Lung (tissue), 11 donors: ENCODE measurements at regions not wholly inside any gene's neighbourhood (a gene's known extent, or its start where the extent isn't known, plus 50 kb on each side); places are given as distances from the start of the nearest gene placed in this dataset.

Experiments used
- ATAC-seq: fragments of 200-7000 bp; cut with Tn5 transposase; one replicate; pipeline ENCODE4 v1.9.1; 2020; ENCODE audit warnings: moderate number of reproducible peaks; ENCODE audit not compliant: insufficient read depth, low FRiP score
- DNase-seq, 3 donors: peaks; one replicate each; pipeline ENCODE4 v3.0.0-alpha.2; 2013 to 2017
- H3K27ac ChIP-seq, 2 donors: one replicate each; pipeline ENCODE4 v1.5.1; 2013; ENCODE audit warnings: mild to moderate bottlenecking in 2 of 2, moderate library complexity in 2 of 2, control low read depth in 1 of 2, inconsistent platforms in 1 of 2, low read depth in 1 of 2, low read length in 1 of 2
- H3K27me3 ChIP-seq, 3 donors: one replicate each; pipeline ENCODE4 v1.5.1; 2013; ENCODE audit warnings: low read length in 2 of 3; ENCODE audit not compliant: control insufficient read depth in 3 of 3, insufficient read depth in 3 of 3
- H3K36me3 ChIP-seq, 4 donors: one replicate each; pipeline ENCODE4 v1.5.1; 2013; ENCODE audit warnings: low read length in 4 of 4, mild to moderate bottlenecking in 1 of 4, moderate library complexity in 1 of 4; ENCODE audit not compliant: control insufficient read depth in 4 of 4, insufficient read depth in 4 of 4
- H3K4me1 ChIP-seq, 5 donors: one replicate each; pipeline ENCODE4 v1.5.1; 2013; ENCODE audit warnings: low read length in 5 of 5, mild to moderate bottlenecking in 2 of 5, moderate library complexity in 1 of 5; ENCODE audit not compliant: control insufficient read depth in 5 of 5, insufficient read depth in 5 of 5
- H3K4me3 ChIP-seq: one replicate; pipeline ENCODE4 v1.5.1; 2013; ENCODE audit warnings: mild to moderate bottlenecking, control low read depth, moderate library complexity
- H3K9ac ChIP-seq, 2 donors: one replicate each; pipeline ENCODE4 v1.5.1; 2013; ENCODE audit warnings: low read length in 2 of 2, control low read depth in 1 of 2; ENCODE audit not compliant: insufficient read depth in 1 of 2
- H3K9me3 ChIP-seq, 4 donors: one replicate each; pipeline ENCODE4 v1.5.1; 2013; ENCODE audit warnings: low read length in 3 of 4, mild to moderate bottlenecking in 1 of 4, moderate library complexity in 1 of 4; ENCODE audit not compliant: control insufficient read depth in 4 of 4, insufficient read depth in 3 of 4
- CTCF ChIP-seq: IDR thresholded peaks from 2 replicates; pipeline ENCODE4 v1.5.1; 2012; ENCODE audit warnings: mild to moderate bottlenecking; ENCODE audit errors: control extremely low read depth, extremely low read depth
- WGBS, 2 donors: extraction: QIAGEN DNeasy Blood & Tissue Kit; methylation state at CpG; one replicate each; pipeline ENCODE4 v1.1.7; 2013; 5-methylcytosine and 5-hydroxymethylcytosine counted together
- donor health status: control.
- donor health status: control.
- donor health status: Bipolar disorder and iron deficiency.
- donor health status: healthy.
- donor health status: DM: yes; HTN: yes; CAD: no.

- Histone ChIP-seq H3K9ac (no peak overlapping the region), H3K4me1 (peaks cover 0 to 13% (median 0%) of the 10 kb centered on the region in 5 donors), H3K27ac (no peak overlapping the region), H3K4me3 (no peak overlapping the region), H3K9me3 (no peaks in the 10 kb centered on the region), H3K36me3 (no peaks in the 10 kb centered on the region), H3K27me3 (no peaks in the 10 kb centered on the region)
- ATAC-seq = no peak
- DNase-seq = no peak
- TF ChIP-seq CTCF = no peak
- WGBS, 2 donors = 7 to 14% methylated on average over 4 of the region's 4 CpGs
Observed at GRCh38 chr4:173924561-173924960, 358.9 kb downstream of the FBXO8 start.

GRCh38 chr4:173919861-173920260 lies 363.6 kb downstream of the FBXO8 start:
- no peak for ATAC-seq
- Histone ChIP-seq H3K4me1 (peaks cover 0 to 12% (median 0%) of the 10 kb centered on the region in 5 donors), H3K27ac (no peak overlapping the region), H3K9me3 (no peaks in the 10 kb centered on the region), H3K27me3 (no peaks in the 10 kb centered on the region), H3K36me3 (no peaks in the 10 kb centered on the region), H3K9ac (no peak overlapping the region), H3K4me3 (no peak overlapping the region)
- 52 to 60% methylated on average over 1 of the region's 1 CpG for WGBS, 2 donors
- TF ChIP-seq CTCF = no peak
- no peak for DNase-seq

- DNase-seq (peak in 1 of 3 donors; percentile 13), ATAC-seq (no peak)
- WGBS, 2 donors = 44 to 63% methylated on average over 2 of the region's 2 CpGs
- Histone ChIP-seq H3K36me3 (no peaks in the 10 kb centered on the region), H3K27ac (no peak overlapping the region), H3K9ac (no peak overlapping the region), H3K27me3 (no peaks in the 10 kb centered on the region), H3K4me1 (peaks cover 0 to 6% (median 0%) of the 10 kb centered on the region in 5 donors), H3K4me3 (no peak overlapping the region), H3K9me3 (no peaks in the 10 kb centered on the region)
- no peak for TF ChIP-seq CTCF
Observed at GRCh38 chr4:173919196-173919595, 364.3 kb downstream of the FBXO8 start.
